HUES6 (cell line): ENCODE measurements at regions not wholly inside any gene's neighbourhood (a gene's known extent, or its start where the extent isn't known, plus 50 kb on each side); places are given as distances from the start of the nearest gene placed in this dataset.

Source experiments
- H3K27ac ChIP-seq: 2 replicates; pipeline ENCODE4 v1.7.0; 2013; ENCODE audit warnings: low read depth, mild to moderate bottlenecking, low read length, inconsistent platforms
- H3K27me3 ChIP-seq: 2 replicates; pipeline ENCODE4 v1.6.1; 2013; ENCODE audit warnings: low read length; ENCODE audit not compliant: control insufficient read depth, insufficient read depth
- H3K36me3 ChIP-seq: 2 replicates; pipeline ENCODE4 v1.6.1; 2013; ENCODE audit warnings: low read length; ENCODE audit not compliant: control insufficient read depth, insufficient read depth
- H3K4me1 ChIP-seq: 2 replicates; pipeline ENCODE4 v1.6.1; 2013; ENCODE audit warnings: low read length; ENCODE audit not compliant: control insufficient read depth, insufficient read depth
- H3K4me3 ChIP-seq: 2 replicates; pipeline ENCODE4 v1.5.1; 2013; ENCODE audit warnings: low read depth, low read length
- H3K9ac ChIP-seq: one replicate; pipeline ENCODE4 v1.6.1; 2013; ENCODE audit warnings: mild to moderate bottlenecking, low read length
- H3K9me3 ChIP-seq: 2 replicates; pipeline ENCODE4 v1.6.1; 2013; ENCODE audit warnings: low read depth, low read length; ENCODE audit not compliant: control insufficient read depth, insufficient read depth

- H3K27me3 ChIP-seq: no peaks in the 10 kb centered on the region
These were observed 222.6 kb upstream of the RND3 start for GRCh38 chr2:150710041-150710440.

GRCh38 chr2:150706561-150706960 lies 219.1 kb upstream of the RND3 start:
- no peaks in the 10 kb centered on the region for H3K27me3 ChIP-seq
- H3K27ac ChIP-seq: no peak overlapping the region
- no peak overlapping the region for H3K9ac ChIP-seq
- no peak overlapping the region for H3K4me3 ChIP-seq
- H3K9me3 ChIP-seq: no peaks in the 10 kb centered on the region
- H3K4me1 ChIP-seq: peaks cover 7% of the 10 kb centered on the region; the same call in 1 of the 2 replicates
- H3K36me3 ChIP-seq: no peaks in the 10 kb centered on the region

More at GRCh38 chr2:150710041-150710440, 222.6 kb upstream of the RND3 start:
- no peaks in the 10 kb centered on the region for H3K9me3 ChIP-seq
- no peak overlapping the region for H3K4me3 ChIP-seq
- H3K9ac ChIP-seq: no peak overlapping the region
- H3K36me3 ChIP-seq: no peaks in the 10 kb centered on the region
- peaks cover 7% of the 10 kb centered on the region; the same call in 1 of the 2 replicates for H3K4me1 ChIP-seq
- H3K27ac ChIP-seq: no peak overlapping the region

- no peaks in the 10 kb centered on the region for H3K36me3 ChIP-seq
- no peak overlapping the region for H3K9ac ChIP-seq
- no peak overlapping the region for H3K4me3 ChIP-seq
- H3K27ac ChIP-seq: no peak overlapping the region
- peaks cover 7% of the 10 kb centered on the region; the same call in 1 of the 2 replicates for H3K4me1 ChIP-seq
- H3K9me3 ChIP-seq: no peaks in the 10 kb centered on the region
- no peaks in the 10 kb centered on the region for H3K27me3 ChIP-seq
These were observed 218.3 kb upstream of the RND3 start for GRCh38 chr2:150705767-150706166.

GRCh38 chr2:150705357-150705756 lies 217.9 kb upstream of the RND3 start:
- H3K9ac ChIP-seq: no peak overlapping the region
- peaks cover 7% of the 10 kb centered on the region; the same call in 1 of the 2 replicates for H3K4me1 ChIP-seq
- no peak overlapping the region for H3K27ac ChIP-seq
- no peaks in the 10 kb centered on the region for H3K9me3 ChIP-seq
- no peak overlapping the region for H3K4me3 ChIP-seq
- no peaks in the 10 kb centered on the region for H3K27me3 ChIP-seq
- no peaks in the 10 kb centered on the region for H3K36me3 ChIP-seq

GRCh38 chr2:150702791-150703190 lies 215.3 kb upstream of the RND3 start:
- Histone ChIP-seq H3K4me1 (peaks cover 2% of the 10 kb centered on the region; the same call in 1 of the 2 replicates), H3K9ac (no peak overlapping the region), H3K9me3 (no peaks in the 10 kb centered on the region), H3K4me3 (no peak overlapping the region), H3K27me3 (no peaks in the 10 kb centered on the region), H3K36me3 (no peaks in the 10 kb centered on the region), H3K27ac (no peak overlapping the region)

GRCh38 chr2:150700666-150701580 lies 213.5 kb upstream of the RND3 start:
- no peaks in the 10 kb centered on the region for H3K9me3 ChIP-seq
- H3K27me3 ChIP-seq: no peaks in the 10 kb centered on the region
- no peak overlapping the region for H3K27ac ChIP-seq
- H3K4me1 ChIP-seq: no peaks in the 10 kb centered on the region
- H3K36me3 ChIP-seq: no peaks in the 10 kb centered on the region
- H3K9ac ChIP-seq: no peak overlapping the region
- H3K4me3 ChIP-seq: no peak overlapping the region

GRCh38 chr2:150699218-150699617 lies 211.8 kb upstream of the RND3 start:
- no peak overlapping the region for H3K9ac ChIP-seq

GRCh38 chr2:150698016-150698661 lies 210.7 kb upstream of the RND3 start:
- H3K4me3 ChIP-seq: no peak overlapping the region
- H3K9ac ChIP-seq: no peak overlapping the region
- H3K27me3 ChIP-seq: no peaks in the 10 kb centered on the region
- H3K36me3 ChIP-seq: no peaks in the 10 kb centered on the region
- H3K9me3 ChIP-seq: no peaks in the 10 kb centered on the region
- H3K27ac ChIP-seq: no peak overlapping the region
- H3K4me1 ChIP-seq: no peaks in the 10 kb centered on the region

More at GRCh38 chr2:150699218-150699617, 211.8 kb upstream of the RND3 start:
- Histone ChIP-seq H3K9me3 (no peaks in the 10 kb centered on the region), H3K27me3 (no peaks in the 10 kb centered on the region), H3K36me3 (no peaks in the 10 kb centered on the region), H3K4me1 (no peaks in the 10 kb centered on the region), H3K4me3 (no peak overlapping the region), H3K27ac (no peak overlapping the region)

- Histone ChIP-seq H3K27me3 (no peaks in the 10 kb centered on the region), H3K4me3 (no peak overlapping the region), H3K4me1 (no peaks in the 10 kb centered on the region), H3K9me3 (no peaks in the 10 kb centered on the region), H3K9ac (no peak overlapping the region), H3K27ac (no peak overlapping the region), H3K36me3 (no peaks in the 10 kb centered on the region)
These were observed 210.1 kb upstream of the RND3 start for GRCh38 chr2:150697596-150697995.

- Histone ChIP-seq H3K4me3 (no peak overlapping the region), H3K27me3 (no peaks in the 10 kb centered on the region), H3K4me1 (no peaks in the 10 kb centered on the region), H3K9me3 (no peaks in the 10 kb centered on the region), H3K27ac (no peak overlapping the region), H3K36me3 (no peaks in the 10 kb centered on the region), H3K9ac (no peak overlapping the region)
These were observed 208.1 kb upstream of the RND3 start for GRCh38 chr2:150695451-150696135.

- H3K27me3 ChIP-seq: no peaks in the 10 kb centered on the region
- H3K9me3 ChIP-seq: no peaks in the 10 kb centered on the region
- no peak overlapping the region for H3K27ac ChIP-seq
- H3K4me1 ChIP-seq: no peaks in the 10 kb centered on the region
- H3K9ac ChIP-seq: no peak overlapping the region
- no peaks in the 10 kb centered on the region for H3K36me3 ChIP-seq
- no peak overlapping the region for H3K4me3 ChIP-seq
These were observed 206.1 kb upstream of the RND3 start for GRCh38 chr2:150693556-150693955.
